HG02623 (cell line): ENCODE measurements at regions not wholly inside any gene's neighbourhood (a gene's known extent, or its start where the extent isn't known, plus 50 kb on each side); places are given as distances from the start of the nearest gene placed in this dataset.

Experiments used
- ATAC-seq: cut with Tn5 transposase; IDR thresholded peaks from one replicate; pipeline ENCODE4 v1.9.1; 2021; ENCODE audit warnings: moderate library complexity; ENCODE audit not compliant: unreplicated experiment

- no peak for ATAC-seq
These were observed 1544.5 kb upstream of the TENM3 start for GRCh38 chr4:180698550-180699195.

GRCh38 chr4:180706766-180707165 is 1536.4 kb upstream of the TENM3 start:
- ATAC-seq: no peak

GRCh38 chr4:180710628-180711337 is 1532.4 kb upstream of the TENM3 start:
- ATAC-seq: no peak

GRCh38 chr4:180717451-180718033 is 1525.7 kb upstream of the TENM3 start:
- ATAC-seq: no peak

- no peak for ATAC-seq
These were observed 1521.8 kb upstream of the TENM3 start for GRCh38 chr4:180721356-180721755.

GRCh38 chr4:180726611-180727010 is 1516.6 kb upstream of the TENM3 start:
- no peak for ATAC-seq

GRCh38 chr4:180727478-180727877 is 1515.7 kb upstream of the TENM3 start:
- ATAC-seq: no peak

- no peak for ATAC-seq
These were observed 1508.3 kb upstream of the TENM3 start for GRCh38 chr4:180734753-180735432.

GRCh38 chr4:180741703-180742102 is 1501.5 kb upstream of the TENM3 start:
- no peak for ATAC-seq

GRCh38 chr4:180745019-180745418 is 1498.2 kb upstream of the TENM3 start:
- ATAC-seq: no peak

GRCh38 chr4:180751009-180751408 is 1492.2 kb upstream of the TENM3 start:
- ATAC-seq: no peak

GRCh38 chr4:180757927-180758326 is 1485.3 kb upstream of the TENM3 start:
- no peak for ATAC-seq

GRCh38 chr4:180766045-180766444 is 1477.2 kb upstream of the TENM3 start:
- no peak for ATAC-seq

GRCh38 chr4:180766944-180767729 is 1476.1 kb upstream of the TENM3 start:
- no peak for ATAC-seq

- no peak for ATAC-seq
These were observed 1474.6 kb upstream of the TENM3 start for GRCh38 chr4:180768610-180769009.

GRCh38 chr4:180769791-180770190 is 1473.4 kb upstream of the TENM3 start:
- no peak for ATAC-seq

GRCh38 chr4:180770265-180770664 is 1472.9 kb upstream of the TENM3 start:
- no peak for ATAC-seq

GRCh38 chr4:180784940-180785339 is 1458.3 kb upstream of the TENM3 start:
- no peak for ATAC-seq

- ATAC-seq: no peak
These were observed 1454.5 kb upstream of the TENM3 start for GRCh38 chr4:180788729-180789128.

GRCh38 chr4:180789929-180790328 is 1453.3 kb upstream of the TENM3 start:
- ATAC-seq: no peak

- ATAC-seq: no peak
These were observed 1452.7 kb upstream of the TENM3 start for GRCh38 chr4:180790471-180790870.
